ENCODE measurements at regions not wholly inside any gene's neighbourhood (a gene's known extent, or its start where the extent isn't known, plus 50 kb on each side); places are given as distances from the start of the nearest gene placed in this dataset.
A peak's percentile ranks its signal among the peaks of the same experiment; 100 is the strongest.

DNA sequence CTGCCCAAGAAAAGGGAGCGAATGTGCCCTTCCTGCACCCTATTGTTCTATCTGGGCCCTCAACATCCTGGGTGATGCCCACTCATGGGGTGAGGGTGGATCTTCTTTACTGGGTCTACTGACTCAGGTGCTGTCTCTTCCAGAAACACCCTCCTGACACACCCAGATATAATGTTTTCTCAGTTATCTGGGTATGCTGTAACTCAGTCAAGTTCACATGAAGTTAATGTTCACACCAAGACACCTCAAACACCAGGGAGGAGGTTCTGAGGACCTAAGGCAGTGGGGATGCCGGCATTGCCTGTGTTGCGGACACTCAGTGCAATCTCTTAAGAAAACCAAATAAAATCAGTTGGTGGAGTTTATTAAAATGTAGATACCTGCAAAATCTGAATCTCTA is 500.9 kb downstream of the BCL11A start:
- Histone ChIP-seq H3K27ac (ENCODE audit: low read depth, low read length) (no peak overlapping the region), H3K27me3 (ENCODE audit: insufficient read depth, low read length) (no peaks in the 10 kb centered on the region), H3K9me3 (ENCODE audit: low read depth, low read length) (peaks cover 4% of the 10 kb centered on the region), H2AFZ (ENCODE audit: low read length) (no peak overlapping the region), H3K4me1 (ENCODE audit: insufficient read depth, low read length) (no peaks in the 10 kb centered on the region), H3K36me3 (ENCODE audit: insufficient read depth, low read length) (no peaks in the 10 kb centered on the region), H4K20me1 (ENCODE audit: insufficient read depth, low read length) (no peaks in the 10 kb centered on the region), H3K4me3 (ENCODE audit: insufficient read depth, low read length) (no peak overlapping the region), H3K79me2 (ENCODE audit: insufficient read depth, low read length) (no peaks in the 10 kb centered on the region), H3K4me2 (ENCODE audit: insufficient read depth, low read length) (no peak overlapping the region)
- peak; percentile 45 for DNase-seq (ENCODE audit: insufficient read length, low spot score, missing footprints)
- TF ChIP-seq, protein P1, sequence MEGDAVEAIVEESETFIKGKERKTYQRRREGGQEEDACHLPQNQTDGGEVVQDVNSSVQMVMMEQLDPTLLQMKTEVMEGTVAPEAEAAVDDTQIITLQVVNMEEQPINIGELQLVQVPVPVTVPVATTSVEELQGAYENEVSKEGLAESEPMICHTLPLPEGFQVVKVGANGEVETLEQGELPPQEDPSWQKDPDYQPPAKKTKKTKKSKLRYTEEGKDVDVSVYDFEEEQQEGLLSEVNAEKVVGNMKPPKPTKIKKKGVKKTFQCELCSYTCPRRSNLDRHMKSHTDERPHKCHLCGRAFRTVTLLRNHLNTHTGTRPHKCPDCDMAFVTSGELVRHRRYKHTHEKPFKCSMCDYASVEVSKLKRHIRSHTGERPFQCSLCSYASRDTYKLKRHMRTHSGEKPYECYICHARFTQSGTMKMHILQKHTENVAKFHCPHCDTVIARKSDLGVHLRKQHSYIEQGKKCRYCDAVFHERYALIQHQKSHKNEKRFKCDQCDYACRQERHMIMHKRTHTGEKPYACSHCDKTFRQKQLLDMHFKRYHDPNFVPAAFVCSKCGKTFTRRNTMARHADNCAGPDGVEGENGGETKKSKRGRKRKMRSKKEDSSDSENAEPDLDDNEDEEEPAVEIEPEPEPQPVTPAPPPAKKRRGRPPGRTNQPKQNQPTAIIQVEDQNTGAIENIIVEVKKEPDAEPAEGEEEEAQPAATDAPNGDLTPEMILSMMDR (IDR thresholded peaks at IDR 0.05; ENCODE audit: extremely low read depth, low read depth, low read length): no peak

DNA sequence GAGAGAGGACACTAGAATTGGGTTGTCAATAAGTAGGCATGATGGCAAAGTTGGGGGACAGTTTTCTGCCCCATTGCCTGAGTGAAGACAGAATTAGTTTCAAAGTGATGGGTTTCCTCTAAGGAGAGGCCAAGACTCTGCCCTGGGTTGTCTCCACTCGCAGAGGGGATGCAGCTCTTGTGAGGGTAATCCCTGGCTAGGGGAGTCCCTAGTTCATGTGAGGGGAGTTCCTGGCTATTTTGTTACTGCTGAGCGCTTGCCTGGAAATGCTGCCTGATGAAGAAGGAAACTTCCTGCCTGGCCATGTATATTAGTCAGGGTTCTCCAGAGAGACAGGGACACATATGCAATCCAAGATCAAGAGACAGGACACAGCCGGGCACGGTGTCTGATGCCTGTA is 501.5 kb downstream of the BCL11A start:
- no peak for DNase-seq (ENCODE audit: insufficient read length, low spot score, missing footprints)
- TF ChIP-seq, protein P1 (IDR thresholded peaks at IDR 0.05; ENCODE audit: extremely low read depth, low read depth, low read length): no peak

DNA sequence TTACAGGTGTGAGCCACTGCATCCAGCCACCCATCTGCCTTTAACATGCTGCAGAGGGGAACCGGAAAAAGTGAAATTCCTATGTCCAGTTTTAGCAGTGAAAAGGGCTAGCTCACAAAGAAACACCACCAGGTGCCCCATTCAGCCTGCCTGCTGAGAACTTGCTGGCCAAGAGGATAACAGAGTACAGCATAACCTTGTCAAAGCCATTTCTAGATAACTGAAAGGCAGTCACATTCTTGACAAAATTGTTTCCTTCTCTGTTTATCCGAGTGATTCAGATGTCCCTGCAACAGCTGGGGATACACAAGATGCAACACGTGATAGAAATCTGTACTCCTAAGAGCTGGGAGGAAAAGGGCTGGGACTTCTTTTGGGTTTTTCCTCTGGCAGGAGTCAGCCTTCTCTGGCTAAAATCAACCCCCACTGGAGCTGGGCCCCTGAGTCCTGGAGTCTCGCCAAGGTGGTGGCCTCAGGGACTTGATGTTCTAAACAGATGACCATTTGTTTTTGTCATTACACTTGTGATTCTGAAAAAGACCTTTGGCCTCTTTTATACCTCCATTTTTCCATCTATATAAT is 505.4 kb downstream of the BCL11A start:
- Histone ChIP-seq H3K9me3 (ENCODE audit: low read depth, low read length) (peaks cover 4% of the 10 kb centered on the region), H3K36me3 (ENCODE audit: insufficient read depth, low read length) (no peaks in the 10 kb centered on the region), H2AFZ (ENCODE audit: low read length) (no peak overlapping the region), H3K27me3 (ENCODE audit: insufficient read depth, low read length) (no peaks in the 10 kb centered on the region), H3K4me3 (ENCODE audit: insufficient read depth, low read length) (no peak overlapping the region), H3K4me2 (ENCODE audit: insufficient read depth, low read length) (no peak overlapping the region), H3K79me2 (ENCODE audit: insufficient read depth, low read length) (no peaks in the 10 kb centered on the region), H3K27ac (ENCODE audit: low read depth, low read length) (no peak overlapping the region), H3K4me1 (ENCODE audit: insufficient read depth, low read length) (no peaks in the 10 kb centered on the region), H4K20me1 (ENCODE audit: insufficient read depth, low read length) (no peaks in the 10 kb centered on the region)
- TF ChIP-seq, protein P1 (IDR thresholded peaks at IDR 0.05; ENCODE audit: extremely low read depth, low read depth, low read length): no peak
- no peak for DNase-seq (ENCODE audit: insufficient read length, low spot score, missing footprints)

More for the DNA sequence above, 501.5 kb downstream of the BCL11A start:
- Histone ChIP-seq H3K4me3 (ENCODE audit: insufficient read depth, low read length) (no peak overlapping the region), H3K4me2 (ENCODE audit: insufficient read depth, low read length) (no peak overlapping the region), H4K20me1 (ENCODE audit: insufficient read depth, low read length) (no peaks in the 10 kb centered on the region), H2AFZ (ENCODE audit: low read length) (no peak overlapping the region), H3K27ac (ENCODE audit: low read depth, low read length) (no peak overlapping the region), H3K4me1 (ENCODE audit: insufficient read depth, low read length) (no peaks in the 10 kb centered on the region), H3K79me2 (ENCODE audit: insufficient read depth, low read length) (no peaks in the 10 kb centered on the region), H3K27me3 (ENCODE audit: insufficient read depth, low read length) (no peaks in the 10 kb centered on the region), H3K9me3 (ENCODE audit: low read depth, low read length) (peaks cover 4% of the 10 kb centered on the region), H3K36me3 (ENCODE audit: insufficient read depth, low read length) (no peaks in the 10 kb centered on the region)

DNA sequence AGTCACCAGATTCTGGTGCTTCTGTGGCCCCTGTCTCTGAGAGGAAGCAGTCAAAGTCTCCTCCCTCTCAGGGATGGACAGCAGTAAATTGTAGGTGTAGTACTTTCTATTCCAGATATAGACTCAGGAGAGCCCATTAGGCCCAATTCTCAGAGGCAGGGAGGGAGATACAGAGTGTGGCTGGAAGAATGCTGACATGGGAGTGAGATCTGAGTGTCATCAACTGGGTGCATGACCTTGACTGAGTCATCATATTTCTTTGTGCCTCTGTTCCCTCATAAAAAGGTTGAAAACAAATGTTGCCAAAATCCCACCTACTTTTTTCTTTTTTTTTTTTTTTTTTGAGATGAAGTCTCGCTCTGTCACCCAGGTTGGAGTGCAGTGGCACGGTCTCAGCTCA is 506.1 kb downstream of the BCL11A start:
- H3K79me2 ChIP-seq (ENCODE audit: insufficient read depth, low read length): no peaks in the 10 kb centered on the region
- H3K4me2 ChIP-seq (ENCODE audit: insufficient read depth, low read length): no peak overlapping the region
- no peaks in the 10 kb centered on the region for H3K36me3 ChIP-seq (ENCODE audit: insufficient read depth, low read length)
- H3K9me3 ChIP-seq (ENCODE audit: low read depth, low read length): peaks cover 4% of the 10 kb centered on the region
- no peak for DNase-seq (ENCODE audit: insufficient read length, low spot score, missing footprints)
- no peak overlapping the region for H3K4me3 ChIP-seq (ENCODE audit: insufficient read depth, low read length)
- no peaks in the 10 kb centered on the region for H4K20me1 ChIP-seq (ENCODE audit: insufficient read depth, low read length)
- no peak overlapping the region for H3K27ac ChIP-seq (ENCODE audit: low read depth, low read length)
- no peaks in the 10 kb centered on the region for H3K4me1 ChIP-seq (ENCODE audit: insufficient read depth, low read length)
- no peak overlapping the region for H2AFZ ChIP-seq (ENCODE audit: low read length)
- no peaks in the 10 kb centered on the region for H3K27me3 ChIP-seq (ENCODE audit: insufficient read depth, low read length)
- TF ChIP-seq, protein P1 (IDR thresholded peaks at IDR 0.05; ENCODE audit: extremely low read depth, low read depth, low read length): no peak

Measured in osteoblast (primary cell).